Inflammatory macrophage treated with lipopolysaccharide for 4 hours (primary cell): ENCODE measurements at regions not wholly inside any gene's neighbourhood (a gene's known extent, or its start where the extent isn't known, plus 50 kb on each side); places are given as distances from the start of the nearest gene placed in this dataset.
A peak's percentile ranks its signal among the peaks of the same experiment; 100 is the strongest.
"Not testable (repeated sequence)": the region's sequence is repeated elsewhere in the genome, so short reads cannot be mapped to it uniquely, and the experiment has no call there.

ENCODE experiments used
- DNase-seq: peaks from one replicate; pipeline ENCODE4 v3.0.0-alpha.2; 2020

DNA sequence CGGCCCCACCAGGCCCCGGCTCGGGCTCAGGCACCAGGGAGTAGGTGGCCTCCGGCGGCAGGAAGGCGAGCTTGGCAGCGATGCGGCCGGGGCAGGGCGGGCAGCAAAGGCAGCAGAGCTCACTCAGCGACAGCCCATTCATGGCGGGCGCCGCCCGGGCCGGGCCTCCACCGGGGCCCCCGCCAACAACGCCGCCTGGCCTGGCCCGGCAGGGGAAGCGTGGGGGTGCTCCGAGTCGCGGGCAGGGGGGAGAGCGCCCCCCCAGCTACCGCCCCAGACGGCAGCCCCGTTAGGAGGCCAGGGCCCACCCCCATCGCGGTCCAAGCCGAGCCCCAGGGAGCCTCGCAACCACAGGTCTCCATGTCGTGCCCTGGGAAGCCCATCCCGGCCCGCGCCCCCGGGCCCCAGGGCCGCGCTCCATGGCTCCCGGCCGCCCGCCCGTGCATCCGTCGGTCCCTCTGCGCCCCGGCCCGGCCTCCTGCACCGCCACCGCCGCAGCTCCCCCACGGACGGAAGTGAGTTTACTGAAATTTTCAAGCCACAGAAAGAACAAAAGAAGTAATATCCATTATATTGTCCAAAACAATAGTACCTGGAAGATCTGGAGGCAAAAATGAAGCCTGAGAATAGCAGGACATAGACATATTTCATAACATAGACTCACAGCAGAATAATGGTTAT is 126.6 kb upstream of the VPREB1 start:
- DNase-seq, result not testable (repeated sequence)

GRCh38 chr22:22116997-22117770 is 127.4 kb upstream of the VPREB1 start:
- DNase-seq, result not testable (repeated sequence)

GRCh38 chr22:22113701-22114100 is 130.9 kb upstream of the VPREB1 start:
- no peak for DNase-seq

GRCh38 chr22:22112533-22113294 is 130.1 kb upstream of the TOP3B start:
- no peak for DNase-seq

DNA sequence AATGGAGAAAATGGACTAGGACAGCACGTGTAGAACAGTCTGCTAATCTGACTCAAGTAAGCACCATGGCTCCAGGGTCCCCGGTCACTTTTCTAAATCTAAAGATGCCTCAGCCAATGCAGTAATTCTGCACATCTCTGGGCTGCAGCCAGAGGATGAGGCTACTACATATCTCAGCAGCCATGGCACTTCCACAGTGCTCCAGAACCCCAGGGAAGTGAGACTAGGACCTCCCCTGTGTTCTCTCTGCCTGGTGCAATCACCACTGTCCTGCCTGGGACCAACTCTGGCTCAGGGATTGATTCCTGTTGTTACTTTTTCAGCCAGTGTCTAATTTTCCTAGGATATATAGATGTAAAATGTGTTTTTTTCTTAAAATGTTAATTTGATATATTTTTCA is 129.4 kb upstream of the TOP3B start:
- no peak for DNase-seq

DNA sequence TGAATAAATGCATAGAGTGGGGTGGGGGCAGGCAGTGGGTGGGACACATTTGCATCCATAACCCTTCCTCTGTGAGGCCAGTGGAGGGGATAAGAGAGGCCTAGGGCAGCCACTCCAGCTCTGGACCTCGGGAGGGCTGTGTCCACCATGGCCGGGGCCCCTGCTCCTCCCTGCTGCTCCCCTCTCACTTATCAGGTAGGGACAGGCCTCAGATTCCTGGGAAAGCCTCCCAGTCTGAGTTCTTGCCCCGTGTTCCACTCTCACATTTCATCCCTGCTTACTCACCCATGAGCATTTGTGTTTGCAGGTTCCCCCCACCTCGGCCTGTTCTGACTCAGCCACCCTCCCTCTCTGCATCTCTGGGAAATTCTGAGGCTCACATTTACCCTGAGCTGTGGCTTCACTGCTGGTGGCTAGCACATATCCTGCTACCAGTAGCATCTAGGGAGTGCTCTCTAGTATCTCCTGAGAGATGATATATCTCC is 128.7 kb upstream of the TOP3B start:
- peak; percentile 25 for DNase-seq

DNA sequence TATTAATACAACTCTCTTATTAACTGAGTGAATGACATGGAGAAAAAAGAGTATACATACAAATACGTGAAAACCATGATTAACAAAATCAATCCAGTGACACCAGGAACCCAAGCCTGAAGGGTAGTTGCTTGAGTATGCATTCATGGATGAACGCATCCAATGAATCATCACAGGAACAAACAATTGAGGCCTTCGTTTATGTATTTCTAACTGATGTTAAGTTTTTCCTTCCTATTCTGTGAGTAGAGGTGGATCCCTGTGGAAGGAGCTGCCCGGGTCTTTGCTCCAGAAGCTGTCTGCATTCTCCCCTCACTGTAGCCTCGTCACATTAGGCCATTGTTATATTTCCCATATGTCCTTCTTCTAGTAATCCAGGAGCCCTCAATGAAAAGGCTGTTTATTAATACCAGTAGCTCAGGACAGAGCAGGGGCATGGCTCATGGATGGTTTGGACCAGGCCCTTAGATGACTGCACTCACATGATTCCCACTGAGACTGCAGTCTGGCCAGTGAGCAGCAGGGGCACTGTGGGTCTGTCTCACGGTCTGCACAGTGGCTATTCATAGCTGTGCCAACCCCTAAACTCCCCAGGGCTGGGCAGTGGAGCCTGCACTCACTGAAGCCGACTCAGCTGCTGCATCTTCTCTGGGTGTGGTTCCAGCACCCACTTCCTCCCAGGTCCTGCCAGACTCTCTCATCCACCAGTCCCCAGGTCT is 128.1 kb upstream of the TOP3B start:
- DNase-seq, result peak; percentile 71

- DNase-seq, result no peak
These were observed 127.3 kb upstream of the TOP3B start for GRCh38 chr22:22109693-22110466.

GRCh38 chr22:22106855-22107254 is 124.3 kb upstream of the TOP3B start:
- no peak for DNase-seq

DNA sequence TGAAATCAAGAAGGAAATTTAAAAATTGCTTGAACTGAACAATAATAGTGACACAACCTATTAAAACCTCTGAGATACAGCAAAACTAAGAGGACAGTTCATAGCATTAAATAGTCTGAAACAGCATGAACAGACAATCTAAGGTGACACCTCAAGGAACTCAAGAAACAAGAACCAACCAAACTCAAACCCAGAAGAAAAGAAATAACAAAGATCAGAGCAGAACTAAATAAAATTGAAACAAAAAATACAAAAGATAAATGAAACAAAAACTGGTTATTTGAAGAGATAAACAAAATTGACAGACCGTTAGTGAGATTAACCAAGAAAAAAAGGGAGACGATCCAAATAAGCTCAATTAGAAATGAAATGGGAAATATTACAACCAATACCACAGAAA is 122.8 kb upstream of the TOP3B start:
- no peak for DNase-seq

DNA sequence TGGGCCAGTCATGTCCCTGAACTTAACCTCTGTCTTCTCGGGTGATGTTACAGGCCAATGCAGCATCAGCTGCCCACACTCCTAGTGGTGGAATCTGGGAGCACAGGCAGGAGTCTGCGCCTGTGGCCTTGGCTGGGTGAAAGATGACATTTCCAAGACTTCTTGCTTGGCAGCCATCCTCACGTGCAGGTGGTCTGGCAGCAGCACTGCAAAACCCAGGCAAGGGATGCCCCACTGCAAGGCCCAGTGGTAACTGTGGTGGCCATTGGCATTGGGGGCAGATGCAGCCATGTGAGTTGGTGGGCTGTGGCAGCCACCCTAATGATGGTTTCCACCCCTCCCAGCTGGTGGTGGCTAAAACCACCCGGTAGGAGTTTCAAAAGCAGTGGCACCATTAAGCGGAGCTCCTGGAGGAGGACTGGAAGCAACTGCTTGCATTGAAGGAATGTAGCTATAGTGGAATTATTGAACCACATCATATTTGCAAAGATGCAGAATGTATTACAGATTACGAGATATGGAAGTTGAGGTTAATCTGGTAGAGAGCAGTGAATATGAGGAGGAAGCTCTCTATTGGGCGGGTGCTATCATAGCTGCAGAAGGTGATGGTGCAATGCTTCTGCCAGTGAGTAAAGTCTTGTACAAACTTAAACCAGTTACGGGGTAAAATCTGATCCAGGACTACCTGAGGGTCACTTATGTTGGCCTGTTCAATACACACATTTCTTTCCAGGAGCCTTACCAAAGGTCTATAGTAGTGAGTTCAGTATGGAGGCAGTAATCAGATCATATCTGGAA is 120.7 kb upstream of the TOP3B start:
- peak; percentile 29 for DNase-seq

DNA sequence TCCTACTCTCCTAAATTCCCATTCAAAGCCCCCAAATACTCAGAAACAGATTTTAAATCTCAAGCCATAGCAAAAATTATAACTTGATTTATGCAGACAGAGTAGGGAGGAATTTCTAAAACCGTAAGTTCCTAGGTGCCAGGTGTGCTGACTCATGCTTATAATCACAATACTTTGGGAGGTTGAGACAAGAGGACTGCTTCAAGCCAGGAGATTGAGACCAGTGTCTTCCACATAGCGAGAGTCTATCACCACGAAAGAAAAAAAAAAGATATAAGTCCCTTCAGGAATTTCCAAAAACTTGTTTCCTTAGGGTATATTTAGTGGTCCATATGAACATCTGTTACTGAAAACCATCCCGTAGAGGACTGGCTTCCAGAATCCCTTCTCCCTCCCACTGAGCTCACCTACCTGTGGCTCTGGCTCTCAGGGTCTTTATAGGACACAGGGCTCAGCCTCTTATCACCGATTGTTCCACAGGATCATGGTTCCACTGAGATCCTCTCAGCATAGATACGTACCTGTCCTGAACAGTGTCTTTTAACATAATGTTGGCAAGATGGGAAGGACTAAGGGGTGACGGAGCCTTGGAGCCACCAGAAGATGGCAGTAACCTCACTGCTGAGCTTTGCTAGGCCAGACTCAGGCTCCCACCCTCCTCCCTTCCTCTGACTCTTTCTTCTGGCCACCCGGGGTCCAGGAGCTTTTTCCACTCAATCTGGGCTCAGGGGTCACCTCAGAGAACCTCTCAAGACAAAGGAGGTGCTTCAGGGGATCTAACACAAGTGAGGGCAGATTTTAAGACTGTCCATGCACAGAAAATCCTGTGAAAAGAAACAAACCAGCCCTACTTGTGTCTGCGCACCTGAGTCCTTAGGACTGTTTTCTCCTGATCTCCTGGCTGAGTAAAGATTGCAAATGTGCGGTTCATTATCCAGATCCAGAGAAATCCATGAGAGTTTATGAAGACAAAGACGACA is 117.5 kb upstream of the TOP3B start:
- DNase-seq, result no peak

- peak; percentile 53 for DNase-seq
These were observed 116.6 kb upstream of the TOP3B start for GRCh38 chr22:22099194-22099486.

- no peak for DNase-seq
These were observed 116.0 kb upstream of the TOP3B start for GRCh38 chr22:22098457-22099193.

DNA sequence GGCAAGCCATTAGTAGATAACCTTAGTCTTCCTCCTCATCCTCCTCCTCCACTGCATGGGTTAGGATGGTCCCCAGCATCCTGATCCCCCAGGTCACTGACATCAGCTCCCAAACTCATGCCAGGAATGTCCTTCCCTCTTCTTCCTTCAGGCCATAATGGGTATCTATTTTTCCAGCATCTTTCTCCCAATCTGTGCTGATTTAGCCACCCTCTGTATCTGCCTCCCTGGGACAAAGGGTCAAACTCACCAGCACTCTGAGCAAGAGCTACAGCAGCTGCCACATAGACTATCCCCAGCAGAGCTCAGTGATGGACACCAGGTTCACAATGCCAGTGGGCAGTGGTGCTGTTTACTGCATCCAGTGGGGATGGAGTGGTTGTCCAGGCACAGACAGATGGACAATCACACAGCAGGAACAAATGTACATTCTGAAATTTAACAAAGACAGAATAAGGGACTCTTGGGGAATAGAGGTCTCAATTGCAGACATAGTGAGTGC is 115.2 kb upstream of the TOP3B start:
- DNase-seq, result no peak

- no peak for DNase-seq
These were observed 112.3 kb upstream of the TOP3B start for GRCh38 chr22:22094921-22095320.

DNA sequence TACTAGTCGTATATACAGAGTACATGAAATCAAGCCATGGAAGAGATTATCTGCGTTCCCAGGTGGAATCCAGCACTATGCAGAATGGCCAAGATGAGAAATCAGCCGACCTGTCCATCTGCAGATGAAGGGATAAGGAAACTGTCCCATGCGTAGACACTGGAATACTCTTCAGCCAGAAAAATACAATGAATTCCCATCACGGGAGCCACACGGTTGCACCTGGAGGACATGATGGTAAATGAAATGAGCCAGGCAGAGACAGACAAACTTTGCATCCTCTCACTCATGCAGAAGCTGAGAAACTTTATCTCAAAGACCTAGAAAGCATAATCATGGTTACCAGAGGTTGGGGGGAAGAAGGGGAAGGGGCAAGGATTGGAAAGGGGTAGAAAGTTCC is 111.9 kb upstream of the TOP3B start:
- no peak for DNase-seq

GRCh38 chr22:22093743-22094142 is 111.2 kb upstream of the TOP3B start:
- DNase-seq, result no peak

DNA sequence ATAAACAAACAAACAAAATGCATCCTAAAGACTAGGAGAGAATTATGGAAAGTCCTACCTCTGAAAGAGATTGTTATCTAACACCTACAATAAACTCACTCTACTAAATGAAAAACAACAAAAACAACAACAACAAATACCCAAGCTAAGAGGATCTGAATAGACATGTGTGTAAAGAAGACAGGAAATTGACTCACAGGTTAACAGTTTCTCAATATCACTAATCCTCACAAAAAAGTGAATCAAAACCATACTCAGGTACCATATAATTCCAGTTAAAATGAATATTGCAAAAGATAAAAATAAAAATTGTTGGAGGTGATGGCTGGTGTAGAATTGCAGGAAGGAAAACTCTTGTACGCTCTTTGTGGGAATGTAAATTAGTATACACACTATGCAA is 110.4 kb upstream of the TOP3B start:
- no peak for DNase-seq
